MM.1S (cell line): ENCODE measurements at regions not wholly inside any gene's neighbourhood (a gene's known extent, or its start where the extent isn't known, plus 50 kb on each side); places are given as distances from the start of the nearest gene placed in this dataset.

ENCODE experiments used
- DNase-seq: peaks from one replicate; pipeline ENCODE4 v3.0.0-alpha.2; 2015
- H2AFZ ChIP-seq: fragments of 300-600 bp; sonication (generic); 2 replicates; pipeline ENCODE4 v1.6.0; 2016; ENCODE audit warnings: antibody characterized with exemption, low read length
- H3F3A ChIP-seq: fragments of 300-600 bp; sonication (generic); 2 replicates; pipeline ENCODE4 v1.6.1; 2016; ENCODE audit warnings: mild to moderate bottlenecking, antibody characterized with exemption, low read length, moderate library complexity, mixed read lengths; ENCODE audit not compliant: insufficient read depth
- H3K27ac ChIP-seq: fragments of 300-600 bp; sonication (generic); 2 replicates; pipeline ENCODE4 v1.5.1; 2016; ENCODE audit warnings: mild to moderate bottlenecking, low read length
- H3K27me3 ChIP-seq: fragments of 300-600 bp; sonication (generic); replicated peaks from 2 replicates; pipeline ENCODE4 v1.6.0; 2016; ENCODE audit warnings: low read length; ENCODE audit not compliant: insufficient read depth
- H3K36me3 ChIP-seq: fragments of 300-600 bp; sonication (generic); replicated peaks from 2 replicates; pipeline ENCODE4 v1.6.1; 2016; ENCODE audit warnings: mild to moderate bottlenecking, low read length, mixed read lengths; ENCODE audit not compliant: insufficient read depth
- H3K4me1 ChIP-seq: fragments of 300-600 bp; sonication (generic); 2 replicates; pipeline ENCODE4 v1.6.1; 2016; ENCODE audit warnings: low read length, mixed read lengths
- H3K4me2 ChIP-seq: fragments of 300-600 bp; sonication (generic); 2 replicates; pipeline ENCODE4 v1.6.0; 2016; ENCODE audit warnings: low read depth, low read length
- H3K4me3 ChIP-seq: fragments of 300-600 bp; sonication (generic); 2 replicates; pipeline ENCODE4 v1.5.1; 2016; ENCODE audit warnings: low read length, mixed read lengths
- H3K79me2 ChIP-seq: fragments of 300-600 bp; sonication (generic); 2 replicates; pipeline ENCODE4 v1.6.1; 2016; ENCODE audit warnings: mixed run types, low read length, mixed read lengths
- H3K9ac ChIP-seq: fragments of 300-600 bp; sonication (generic); 2 replicates; pipeline ENCODE4 v1.6.1; 2016; ENCODE audit warnings: low read length, mixed read lengths
- H3K9me2 ChIP-seq: fragments of 300-600 bp; sonication (generic); replicated peaks from 2 replicates; pipeline ENCODE4 v1.6.1; 2016; ENCODE audit warnings: mild to moderate bottlenecking, low read length, mixed read lengths; ENCODE audit not compliant: insufficient read depth
- H3K9me3 ChIP-seq: fragments of 300-600 bp; sonication (generic); replicated peaks from 2 replicates; pipeline ENCODE4 v1.6.1; 2016; ENCODE audit warnings: mild to moderate bottlenecking, low read length, mixed read lengths; ENCODE audit not compliant: insufficient read depth
- H4K20me1 ChIP-seq: fragments of 300-600 bp; sonication (generic); 2 replicates; pipeline ENCODE4 v1.6.1; 2016; ENCODE audit warnings: mild to moderate bottlenecking, low read length, moderate library complexity, mixed read lengths; ENCODE audit not compliant: insufficient read depth
- CTCF ChIP-seq: fragments of 300-600 bp; sonication (generic); IDR thresholded peaks from 2 replicates; pipeline ENCODE4 v1.5.1; 2016; ENCODE audit warnings: antibody characterized with exemption, low read length, mixed read lengths
- EZH2 ChIP-seq: fragments of 300-600 bp; sonication (generic); optimal IDR thresholded peaks from 2 replicates; pipeline ENCODE3; 2017; ENCODE audit warnings: low read depth, mild to moderate bottlenecking, antibody characterized with exemption, low read length, mixed read lengths
- EZH2phosphoT487 ChIP-seq: fragments of 300-600 bp; sonication (generic); IDR thresholded peaks from 2 replicates; pipeline ENCODE4 v1.6.1; 2018; ENCODE audit warnings: antibody characterized with exemption, low read length

GRCh38 chr6:15912505-15913400, 216.1 kb upstream of the MYLIP start:
- no peaks in the 10 kb centered on the region for H3K27me3 ChIP-seq
- no peak overlapping the region for H3K27ac ChIP-seq
- H3K79me2 ChIP-seq = no peaks in the 10 kb centered on the region
- no peaks in the 10 kb centered on the region for H3K36me3 ChIP-seq
- no peak for DNase-seq
- TF ChIP-seq EZH2phosphoT487 = no peak
- TF ChIP-seq EZH2 = no peak
- TF ChIP-seq CTCF = no peak
- H3K4me2 ChIP-seq = no peak overlapping the region
- H3K4me1 ChIP-seq = peaks cover 5% of the 10 kb centered on the region
- H4K20me1 ChIP-seq = no peaks in the 10 kb centered on the region
- no peaks in the 10 kb centered on the region for H3K9me3 ChIP-seq
- no peak overlapping the region for H3K4me3 ChIP-seq
- no peaks in the 10 kb centered on the region for H3K9me2 ChIP-seq
- H3K9ac ChIP-seq = no peak overlapping the region
- H2AFZ ChIP-seq = no peak overlapping the region
- 0 out of 2 replicates have a peak, but pooled peaks cover under 1% of the 10 kb centered on the region for H3F3A ChIP-seq

GRCh38 chr6:15911753-15912504, 217.0 kb upstream of the MYLIP start:
- Histone ChIP-seq H3K4me2 (no peak overlapping the region), H3K9me3 (no peaks in the 10 kb centered on the region), H2AFZ (no peak overlapping the region), H3K9ac (no peak overlapping the region), H3K27ac (no peak overlapping the region), H3K79me2 (no peaks in the 10 kb centered on the region), H3K27me3 (no peaks in the 10 kb centered on the region), H3K4me3 (no peak overlapping the region), H3K36me3 (no peaks in the 10 kb centered on the region), H4K20me1 (no peaks in the 10 kb centered on the region), H3K4me1 (peaks cover 13% of the 10 kb centered on the region), H3F3A (peaks cover 4% of the 10 kb centered on the region; the same call in 1 of the 2 replicates), H3K9me2 (no peaks in the 10 kb centered on the region)
- TF ChIP-seq CTCF = no peak
- no peak for DNase-seq

GRCh38 chr6:15909290-15910070, 219.4 kb upstream of the MYLIP start:
- Histone ChIP-seq H3K9ac (no peak overlapping the region), H3K27ac (no peak overlapping the region), H3K9me3 (no peaks in the 10 kb centered on the region), H3K4me3 (no peak overlapping the region), H2AFZ (no peak overlapping the region), H3K36me3 (no peaks in the 10 kb centered on the region), H3F3A (peaks cover 4% of the 10 kb centered on the region; the same call in 1 of the 2 replicates), H3K4me2 (no peak overlapping the region), H3K27me3 (no peaks in the 10 kb centered on the region), H4K20me1 (no peaks in the 10 kb centered on the region), H3K79me2 (no peaks in the 10 kb centered on the region), H3K4me1 (peaks cover 13% of the 10 kb centered on the region), H3K9me2 (no peaks in the 10 kb centered on the region)
- TF ChIP-seq EZH2 = no peak
- TF ChIP-seq EZH2phosphoT487 = no peak
- no peak for TF ChIP-seq CTCF
- no peak for DNase-seq
